ENCODE measurements at regions not wholly inside any gene's neighbourhood (a gene's known extent, or its start where the extent isn't known, plus 50 kb on each side); places are given as distances from the start of the nearest gene placed in this dataset.

- Mint-ChIP-seq H3K27ac (no peak overlapping the region), H3K4me1 (no peaks in the 10 kb centered on the region), H3K27me3 (no peaks in the 10 kb centered on the region), H3K36me3 (no peaks in the 10 kb centered on the region), H3K4me3 (no peak overlapping the region), H3K9me3 (peaks cover 0 to 4% (median 0%) of the 10 kb centered on the region in 3 donors)
Measured at GRCh38 chr4:106717091-106717490, 319.0 kb downstream of the DKK2 start.

DNA sequence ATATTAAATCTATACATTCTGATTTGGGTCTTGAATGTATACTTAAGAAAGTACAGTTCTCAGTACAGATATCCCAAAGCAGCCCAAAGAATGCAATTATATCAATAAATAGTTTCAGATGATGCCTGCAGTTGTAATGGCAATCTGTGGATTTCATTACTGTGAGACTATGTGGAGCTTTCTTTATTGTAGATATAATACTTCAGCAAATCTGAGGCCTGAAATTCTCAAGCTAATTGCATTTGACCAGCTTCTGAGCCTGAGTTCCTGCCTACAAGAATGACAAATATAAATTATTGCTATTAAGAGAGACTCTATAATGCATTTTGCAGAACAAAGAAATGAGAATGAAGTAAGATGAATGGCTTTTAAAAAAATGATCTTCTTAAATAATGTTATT, 320.3 kb downstream of the DKK2 start:
- H3K36me3 Mint-ChIP-seq, result no peaks in the 10 kb centered on the region
- no peak overlapping the region for H3K27ac Mint-ChIP-seq
- no peaks in the 10 kb centered on the region for H3K4me1 Mint-ChIP-seq
- no peak overlapping the region for H3K4me3 Mint-ChIP-seq
- H3K27me3 Mint-ChIP-seq, result no peaks in the 10 kb centered on the region
- peaks cover 0 to 4% (median 0%) of the 10 kb centered on the region in 3 donors for H3K9me3 Mint-ChIP-seq

GRCh38 chr4:106708464-106708816, 327.7 kb downstream of the DKK2 start:
- Mint-ChIP-seq H3K36me3 (no peaks in the 10 kb centered on the region), H3K27me3 (no peaks in the 10 kb centered on the region), H3K9me3 (no peaks in the 10 kb centered on the region), H3K27ac (no peak overlapping the region), H3K4me1 (no peaks in the 10 kb centered on the region), H3K4me3 (no peak overlapping the region)

GRCh38 chr4:106707776-106708463, 328.2 kb downstream of the DKK2 start:
- Mint-ChIP-seq H3K4me3 (no peak overlapping the region), H3K27me3 (no peaks in the 10 kb centered on the region), H3K27ac (no peak overlapping the region), H3K36me3 (no peaks in the 10 kb centered on the region), H3K9me3 (no peaks in the 10 kb centered on the region), H3K4me1 (no peaks in the 10 kb centered on the region)

DNA sequence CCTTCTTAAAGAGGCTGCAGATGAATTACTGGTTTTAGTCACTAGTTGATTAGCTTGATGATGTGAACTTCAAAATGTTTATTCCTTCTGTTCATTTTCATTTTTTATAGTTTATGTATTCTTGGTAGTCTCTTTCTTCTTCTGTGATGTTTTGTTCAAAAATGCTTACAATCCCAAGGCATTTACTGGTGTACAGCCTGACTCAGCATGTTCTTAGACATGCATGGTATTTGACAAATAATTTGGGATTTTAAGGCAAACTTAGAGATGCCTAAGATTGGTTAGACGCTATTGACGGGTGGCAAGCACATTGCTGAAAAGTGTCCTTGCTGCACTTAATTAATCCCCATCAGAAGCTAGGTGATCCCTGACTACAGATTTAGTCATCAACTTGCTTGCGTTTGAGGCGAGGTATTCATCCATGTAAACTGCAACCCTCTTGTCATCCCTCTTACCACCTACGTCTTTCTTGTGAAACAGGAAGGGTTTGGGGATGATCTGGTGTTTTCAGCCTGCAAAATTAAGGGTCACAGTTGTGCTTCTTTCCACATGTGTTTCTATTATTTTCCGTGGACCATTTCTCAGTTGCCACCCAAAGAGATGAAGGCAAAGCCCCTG, 331.8 kb downstream of the DKK2 start:
- Mint-ChIP-seq H3K4me1 (no peaks in the 10 kb centered on the region), H3K27ac (no peak overlapping the region), H3K36me3 (no peaks in the 10 kb centered on the region), H3K9me3 (no peaks in the 10 kb centered on the region), H3K4me3 (no peak overlapping the region), H3K27me3 (no peaks in the 10 kb centered on the region)

DNA sequence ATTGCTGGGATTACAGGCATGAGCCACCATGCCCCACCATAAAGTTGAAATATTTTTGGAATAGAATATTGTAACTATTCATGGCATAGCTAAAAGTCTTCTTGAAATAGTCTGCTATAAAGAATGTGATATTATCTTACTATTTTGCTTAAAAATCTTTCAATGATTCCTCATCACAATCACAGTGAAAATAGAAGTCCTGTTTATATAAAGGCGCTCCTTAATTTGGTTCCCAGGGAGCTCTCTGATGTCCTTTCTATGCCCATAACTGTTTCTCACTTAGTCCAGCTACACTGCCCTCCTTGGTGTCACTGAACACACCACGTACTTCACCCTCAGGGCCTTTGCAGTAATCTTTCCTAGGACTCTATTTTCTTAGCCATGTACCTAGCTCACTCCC, 331.7 kb upstream of the GIMD1 start:
- no peaks in the 10 kb centered on the region for H3K36me3 Mint-ChIP-seq
- no peaks in the 10 kb centered on the region for H3K27me3 Mint-ChIP-seq
- no peaks in the 10 kb centered on the region for H3K4me1 Mint-ChIP-seq
- no peak overlapping the region for H3K27ac Mint-ChIP-seq
- H3K9me3 Mint-ChIP-seq, result peaks cover 0 to 1% (median 0%) of the 10 kb centered on the region in 3 donors
- H3K4me3 Mint-ChIP-seq, result no peak overlapping the region

DNA sequence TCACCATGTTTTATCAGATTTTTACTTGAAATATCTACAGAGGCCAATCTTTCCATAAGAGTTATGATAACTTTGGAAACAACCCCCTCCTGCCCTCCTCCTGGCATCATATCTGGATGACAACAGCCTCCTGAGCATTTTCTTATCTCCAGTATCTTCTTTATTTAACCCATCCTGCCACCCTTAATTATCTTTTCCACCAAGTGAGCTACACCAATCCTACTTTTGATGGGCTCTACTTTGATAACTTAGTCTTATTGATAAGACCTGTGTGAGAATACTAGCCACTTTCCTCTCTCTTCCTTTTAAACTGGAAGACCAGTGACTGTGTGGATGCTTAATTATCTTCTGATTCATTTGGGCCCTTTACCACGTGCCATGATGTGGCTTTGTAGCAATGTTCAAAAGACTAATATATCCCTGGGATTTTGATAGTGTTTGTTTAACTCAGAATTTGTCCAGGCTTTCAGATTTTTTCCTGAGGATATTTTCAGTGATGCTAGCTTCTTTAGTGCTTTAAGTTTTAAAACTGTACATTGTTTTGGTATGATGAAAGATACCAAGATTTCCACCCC, 330.1 kb upstream of the GIMD1 start:
- Mint-ChIP-seq H3K4me1 (no peaks in the 10 kb centered on the region), H3K9me3 (peaks cover 0 to 4% (median 1%) of the 10 kb centered on the region in 3 donors), H3K36me3 (no peaks in the 10 kb centered on the region), H3K4me3 (no peak overlapping the region), H3K27ac (no peak overlapping the region), H3K27me3 (no peaks in the 10 kb centered on the region)

GRCh38 chr4:106695501-106696262, 327.1 kb upstream of the GIMD1 start:
- Mint-ChIP-seq H3K27ac (no peak overlapping the region), H3K36me3 (no peaks in the 10 kb centered on the region), H3K27me3 (no peaks in the 10 kb centered on the region), H3K4me3 (no peak overlapping the region), H3K4me1 (no peaks in the 10 kb centered on the region), H3K9me3 (peaks cover 1 to 8% (median 2%) of the 10 kb centered on the region in 3 donors)

DNA sequence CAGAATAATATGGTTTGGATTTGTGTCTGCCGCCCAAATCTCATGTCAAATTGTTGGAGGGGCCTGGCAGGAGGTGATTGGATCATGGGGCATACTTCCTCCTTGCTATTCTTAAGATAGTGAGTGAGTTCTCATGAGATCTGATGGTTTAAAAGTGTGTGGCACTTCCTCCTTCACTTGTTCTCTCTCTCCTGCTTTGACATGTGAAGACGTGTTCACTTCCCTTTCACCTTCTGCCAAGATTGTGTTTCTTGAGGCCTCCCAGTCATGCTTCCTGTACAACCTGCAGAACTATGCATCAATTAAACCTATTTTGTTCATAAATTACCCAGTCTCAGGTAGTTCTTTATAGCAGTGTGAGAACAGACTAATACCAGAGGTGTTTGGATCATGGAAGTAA, 325.7 kb upstream of the GIMD1 start:
- H3K9me3 Mint-ChIP-seq, result peaks cover 1 to 8% (median 3%) of the 10 kb centered on the region in 3 donors
- H3K4me3 Mint-ChIP-seq, result no peak overlapping the region
- H3K27ac Mint-ChIP-seq, result no peak overlapping the region
- no peaks in the 10 kb centered on the region for H3K27me3 Mint-ChIP-seq
- H3K4me1 Mint-ChIP-seq, result no peaks in the 10 kb centered on the region
- H3K36me3 Mint-ChIP-seq, result no peaks in the 10 kb centered on the region

GRCh38 chr4:106691749-106692148, 323.2 kb upstream of the GIMD1 start:
- Mint-ChIP-seq H3K27ac (no peak overlapping the region), H3K4me1 (no peaks in the 10 kb centered on the region), H3K36me3 (no peaks in the 10 kb centered on the region), H3K9me3 (peaks cover 0 to 8% (median 3%) of the 10 kb centered on the region in 3 donors), H3K4me3 (no peak overlapping the region), H3K27me3 (no peaks in the 10 kb centered on the region)

DNA sequence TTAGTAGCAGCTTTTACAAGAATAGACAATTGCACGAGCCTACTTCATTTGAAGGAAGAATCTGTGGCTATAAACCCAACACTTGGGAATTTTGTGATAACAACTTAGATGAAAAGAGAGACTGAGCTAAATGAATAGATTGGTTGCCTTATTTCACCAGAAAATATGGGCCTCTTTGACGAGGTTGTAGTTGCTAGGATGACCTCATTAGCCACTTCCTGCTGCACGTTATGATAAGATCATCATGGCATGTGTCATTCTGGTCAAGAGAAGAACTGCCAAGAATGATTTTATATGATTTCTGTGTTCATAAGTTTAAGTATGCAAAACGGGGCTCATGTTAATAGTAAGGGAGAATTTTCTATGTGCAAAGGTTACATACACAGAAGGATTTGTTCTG, 321.9 kb upstream of the GIMD1 start:
- no peak overlapping the region for H3K27ac Mint-ChIP-seq
- no peaks in the 10 kb centered on the region for H3K4me1 Mint-ChIP-seq
- peaks cover 0 to 8% (median 5%) of the 10 kb centered on the region in 3 donors for H3K9me3 Mint-ChIP-seq
- H3K36me3 Mint-ChIP-seq, result no peaks in the 10 kb centered on the region
- no peak overlapping the region for H3K4me3 Mint-ChIP-seq
- H3K27me3 Mint-ChIP-seq, result no peaks in the 10 kb centered on the region

DNA sequence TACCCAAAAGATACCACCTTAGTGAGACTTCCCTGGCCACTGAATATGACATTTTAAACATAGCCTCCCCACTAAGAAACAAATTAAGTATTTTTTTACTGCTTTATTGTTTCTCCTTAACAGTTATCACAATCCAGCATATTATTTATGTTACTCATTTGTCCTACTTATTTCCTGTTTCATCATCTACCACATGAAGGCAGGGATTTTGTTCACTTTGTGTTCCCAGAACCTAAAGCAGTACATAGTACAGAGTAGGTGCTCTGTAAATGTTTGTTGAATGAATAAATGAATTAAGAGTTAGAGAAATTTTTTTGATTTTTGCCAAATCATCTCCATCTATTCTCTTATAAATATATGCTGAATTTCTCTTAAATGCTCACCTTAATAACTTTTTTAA, 318.4 kb upstream of the GIMD1 start:
- Mint-ChIP-seq H3K27ac (no peak overlapping the region), H3K36me3 (no peaks in the 10 kb centered on the region), H3K27me3 (no peaks in the 10 kb centered on the region), H3K4me3 (no peak overlapping the region), H3K4me1 (no peaks in the 10 kb centered on the region), H3K9me3 (peaks cover 0 to 3% (median 0%) of the 10 kb centered on the region in 3 donors)

DNA sequence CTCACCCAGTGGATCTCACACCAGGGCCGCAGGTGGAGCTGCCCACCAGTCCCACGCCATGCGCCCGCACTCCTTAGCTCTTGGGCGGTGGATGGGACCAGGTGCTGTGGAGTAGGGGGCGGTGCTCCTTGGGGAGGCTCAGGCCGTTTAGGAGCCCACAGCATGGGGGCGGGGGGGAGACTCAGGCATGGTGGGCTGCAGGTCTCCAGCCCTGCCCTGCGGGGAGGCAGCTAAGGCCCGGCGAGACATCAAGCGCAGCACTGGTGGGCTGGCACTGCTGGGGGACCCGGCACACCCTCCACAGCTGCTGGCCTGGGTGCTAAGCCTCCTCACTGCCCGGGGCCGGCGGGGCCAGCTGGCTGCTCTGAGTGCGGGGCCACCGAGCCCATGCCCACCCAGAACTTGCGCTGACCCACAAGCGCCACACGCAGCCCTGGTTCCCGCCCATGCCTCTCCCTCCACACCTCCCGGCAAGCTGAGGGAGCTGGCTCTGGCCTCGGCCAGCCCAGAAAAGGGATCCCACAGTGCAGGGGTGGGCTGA, 312.9 kb upstream of the GIMD1 start:
- H3K4me3 Mint-ChIP-seq, result no peak overlapping the region
- no peaks in the 10 kb centered on the region for H3K4me1 Mint-ChIP-seq
- no peak overlapping the region for H3K27ac Mint-ChIP-seq
- peaks cover 0 to 4% (median 4%) of the 10 kb centered on the region in 3 donors for H3K9me3 Mint-ChIP-seq
- no peaks in the 10 kb centered on the region for H3K36me3 Mint-ChIP-seq
- H3K27me3 Mint-ChIP-seq, result no peaks in the 10 kb centered on the region

GRCh38 chr4:106679063-106679462, 310.5 kb upstream of the GIMD1 start:
- no peak overlapping the region for H3K4me3 Mint-ChIP-seq

DNA sequence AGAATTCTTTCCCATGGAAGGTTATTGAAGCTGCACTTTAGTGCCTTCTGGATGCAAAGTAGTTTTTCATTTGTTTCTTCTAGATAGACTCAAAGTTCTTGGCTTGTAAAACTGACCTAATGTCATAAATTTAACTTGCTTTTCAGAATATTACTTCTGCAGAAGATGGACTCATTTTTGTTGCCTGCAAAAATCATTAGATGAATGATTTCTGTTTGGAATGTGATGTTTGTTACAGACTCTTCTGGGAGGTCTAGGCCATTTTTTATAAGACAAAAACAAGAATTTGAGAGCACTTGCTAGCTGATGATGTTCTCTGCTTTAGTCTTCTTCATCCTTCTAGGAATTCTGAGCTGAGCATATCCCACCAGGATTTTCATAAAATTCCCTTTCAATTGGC, 308.6 kb upstream of the GIMD1 start:
- Mint-ChIP-seq H3K9me3 (peaks cover 0 to 7% (median 6%) of the 10 kb centered on the region in 3 donors), H3K4me3 (no peak overlapping the region), H3K4me1 (no peaks in the 10 kb centered on the region), H3K27me3 (no peaks in the 10 kb centered on the region), H3K36me3 (peaks cover 2% of the 10 kb centered on the region), H3K27ac (no peak overlapping the region)

More at GRCh38 chr4:106679063-106679462, 310.5 kb upstream of the GIMD1 start:
- H3K4me1 Mint-ChIP-seq, result no peaks in the 10 kb centered on the region
- H3K27ac Mint-ChIP-seq, result no peak overlapping the region
- H3K36me3 Mint-ChIP-seq, result no peaks in the 10 kb centered on the region
- H3K9me3 Mint-ChIP-seq, result peaks cover 0 to 4% (median 3%) of the 10 kb centered on the region in 3 donors
- H3K27me3 Mint-ChIP-seq, result no peaks in the 10 kb centered on the region

Measured in IgD-negative memory B cell (primary cell).